SK-N-SH (cell line): ENCODE measurements at regions not wholly inside any gene's neighbourhood (a gene's known extent, or its start where the extent isn't known, plus 50 kb on each side); places are given as distances from the start of the nearest gene placed in this dataset.

Source experiments
- CTCF ChIA-PET: fragments of 300-600, 350-600 bp; formaldehyde crosslinking; extraction: SDS; loops from one replicate; lab custom pipeline; 2021; lab: Yijun Ruan, JAX
- POLR2A ChIA-PET: fragments of 350-600 bp; sonication (Branson Sonifier 250); formaldehyde crosslinking; extraction: SDS; loops from one replicate; lab custom pipeline; 2020; ENCODE audit warnings: antibody characterized with exemption, inconsistent platforms; lab: Yijun Ruan, JAX
- DNase-seq: peaks from one replicate; pipeline ENCODE4 v3.0.0; 2012
- H2AFZ ChIP-seq: fragments of 200-600 bp; sonication (generic); 2 replicates; pipeline ENCODE4 v1.8.1; 2016; ENCODE audit warnings: antibody characterized with exemption, mild to moderate bottlenecking, low read depth
- H3F3A ChIP-seq: fragments of 200-600 bp; sonication (generic); replicated peaks from 2 replicates; pipeline ENCODE3; 2016; ENCODE audit warnings: antibody characterized with exemption, mild to moderate bottlenecking; ENCODE audit not compliant: insufficient read depth
- H3K27ac ChIP-seq, 2 experiments: fragments of 200-500 bp in 1 of 2; fragments of 200-600 bp in 1 of 2; sonication (Bioruptor generic) in 1 of 2; sonication (generic), shearing (Covaris generic) in 1 of 2; 2 replicates each; pipeline versions ENCODE4 v1.5.1 to v1.6.1; 2014 to 2016; ENCODE audit warnings: low read depth in 2 of 2, inconsistent platforms in 1 of 2, low read length in 1 of 2, mild to moderate bottlenecking in 1 of 2, mixed read lengths in 1 of 2
- H3K27me3 ChIP-seq: fragments of 200-600 bp; sonication (generic), shearing (Covaris generic); 2 replicates; pipeline ENCODE4 v1.6.1; 2016; ENCODE audit warnings: mixed run types; ENCODE audit not compliant: insufficient read depth
- H3K36me3 ChIP-seq, 2 experiments: fragments of 200-500 bp in 1 of 2; fragments of 200-600 bp in 1 of 2; sonication (Bioruptor generic) in 1 of 2; sonication (generic) in 1 of 2; replicated peaks in 1 of 2; 2 replicates each; pipeline versions ENCODE3 to v1.5.1; 2014 to 2016; ENCODE audit warnings: low read length in 1 of 2, mild to moderate bottlenecking in 1 of 2; ENCODE audit not compliant: insufficient read depth in 2 of 2, control insufficient read depth in 1 of 2
- H3K4me1 ChIP-seq, 2 experiments: fragments of 200-500 bp in 1 of 2; fragments of 200-600 bp in 1 of 2; sonication (Bioruptor generic) in 1 of 2; sonication (generic), shearing (Covaris generic) in 1 of 2; 2 replicates each; pipeline versions ENCODE4 v1.5.1 to v1.6.1; 2014 to 2016; ENCODE audit warnings: low read depth in 1 of 2, low read length in 1 of 2, mixed run types in 1 of 2; ENCODE audit not compliant: insufficient read depth in 2 of 2, control insufficient read depth in 1 of 2
- H3K4me2 ChIP-seq: fragments of 200-600 bp; sonication (generic), shearing (Covaris generic); 2 replicates; pipeline ENCODE4 v1.6.1; 2017; ENCODE audit warnings: mixed run types
- H3K4me3 ChIP-seq, 2 experiments: fragments of 200-500 bp in 1 of 2; fragments of 200-600 bp in 1 of 2; sonication (Bioruptor generic) in 1 of 2; sonication (generic), shearing (Covaris generic) in 1 of 2; 2 replicates each; pipeline versions ENCODE4 v1.5.1 to v1.8.1; 2014 to 2016; ENCODE audit warnings: low read depth in 2 of 2, inconsistent platforms in 1 of 2, low read length in 1 of 2, mild to moderate bottlenecking in 1 of 2, mixed read lengths in 1 of 2, moderate library complexity in 1 of 2
- H3K79me2 ChIP-seq: fragments of 200-600 bp; sonication (generic); 2 replicates; pipeline ENCODE4 v1.8.1; 2017; ENCODE audit warnings: mild to moderate bottlenecking; ENCODE audit not compliant: insufficient read depth
- H3K9ac ChIP-seq: fragments of 200-600 bp; sonication (generic); 2 replicates; pipeline ENCODE4 v1.6.1; 2017; ENCODE audit warnings: mixed run types
- H3K9me2 ChIP-seq: fragments of 200-600 bp; sonication (generic); 2 replicates; pipeline ENCODE4 v1.6.1; 2017; ENCODE audit warnings: mixed run types
- H3K9me3 ChIP-seq: fragments of 200-600 bp; sonication (generic); 2 replicates; pipeline ENCODE4 v1.6.1; 2017; ENCODE audit warnings: mixed run types, mild to moderate bottlenecking, moderate library complexity
- H4K20me1 ChIP-seq: fragments of 200-600 bp; sonication (generic); 2 replicates; pipeline ENCODE4 v1.6.1; 2017; ENCODE audit warnings: mild to moderate bottlenecking, mixed run types; ENCODE audit not compliant: insufficient read depth
- ELF1 ChIP-seq: IDR thresholded peaks from 2 replicates; pipeline ENCODE4 v1.4.0; 2012
- EP300 ChIP-seq, 2 experiments: IDR thresholded peaks; 2 replicates each; pipeline versions ENCODE4 v1.4.0 to v1.6.1; 2012; ENCODE audit warnings: borderline replicate concordance in 1 of 2, low read depth in 1 of 2, low read length in 1 of 2
- EZH2phosphoT487 ChIP-seq: fragments of 200-600 bp; sonication (generic); IDR thresholded peaks from 2 replicates; pipeline ENCODE4 v1.6.1; 2017; ENCODE audit warnings: low read depth, mixed run types, mild to moderate bottlenecking, antibody characterized with exemption, moderate library complexity, borderline replicate concordance
- FOSL2 ChIP-seq: IDR thresholded peaks from 2 replicates; pipeline ENCODE4 v1.4.0; 2012; ENCODE audit warnings: low read depth, mild to moderate bottlenecking, moderate library complexity, borderline replicate concordance
- FOXJ3 ChIP-seq: sonication (generic); formaldehyde crosslinking; IDR thresholded peaks from 2 replicates; pipeline ENCODE4 v1.5.1; 2020; ENCODE audit warnings: mild to moderate bottlenecking, missing genetic modification reagents
- GABPA ChIP-seq: IDR thresholded peaks from 2 replicates; pipeline ENCODE4 v1.4.0; 2012; ENCODE audit warnings: low read depth, mild to moderate bottlenecking
- GATA2 ChIP-seq: sonication (generic); formaldehyde crosslinking; IDR thresholded peaks from 2 replicates; pipeline ENCODE4 v1.5.0; 2020; ENCODE audit warnings: mild to moderate bottlenecking, missing genetic modification reagents
- JUND ChIP-seq: IDR thresholded peaks from 2 replicates; pipeline ENCODE4 v1.4.0; 2012
- MEF2A ChIP-seq: IDR thresholded peaks from 2 replicates; pipeline ENCODE4 v1.4.0; 2012; ENCODE audit warnings: low read depth, borderline replicate concordance
- NFIC ChIP-seq: IDR thresholded peaks from 2 replicates; pipeline ENCODE4 v1.4.0; 2012; ENCODE audit warnings: borderline replicate concordance
- POLR2AphosphoS5 ChIP-seq: IDR thresholded peaks from 2 replicates; pipeline ENCODE4 v1.6.1; 2012; ENCODE audit warnings: low read depth, low read length
- RAD21 ChIP-seq: IDR thresholded peaks from 2 replicates; pipeline ENCODE4 v1.6.1; 2012; ENCODE audit warnings: mild to moderate bottlenecking, low read length
- RFX5 ChIP-seq: IDR thresholded peaks from 2 replicates; pipeline ENCODE4 v1.6.1; 2012; ENCODE audit warnings: mild to moderate bottlenecking, improper control_type of control experiment, low read length
- SMC3 ChIP-seq: IDR thresholded peaks from 2 replicates; pipeline ENCODE4 v1.6.1; 2012; ENCODE audit warnings: low read depth, low read length, improper control_type of control experiment
- TCF12 ChIP-seq: IDR thresholded peaks from 2 replicates; pipeline ENCODE4 v1.4.0; 2012
- TEAD4 ChIP-seq: IDR thresholded peaks from 2 replicates; pipeline ENCODE4 v1.4.0; 2012; ENCODE audit warnings: mild to moderate bottlenecking, borderline replicate concordance; ENCODE audit not compliant: insufficient read depth
- YY1 ChIP-seq: IDR thresholded peaks from 2 replicates; pipeline ENCODE4 v1.4.0; 2012; ENCODE audit warnings: low read depth, mild to moderate bottlenecking
- WGBS: methylation state at CpG from one replicate; pipeline ENCODE4 v1.1.6; 2017; ENCODE audit warnings: low lambda C conversion rate; 5-methylcytosine and 5-hydroxymethylcytosine counted together
- TF ChIP-seq, protein P1 (sequence below): IDR thresholded peaks from 2 replicates; pipeline ENCODE4 v1.6.1; 2012; ENCODE audit warnings: mild to moderate bottlenecking, low read depth, low read length, moderate library complexity
- TF ChIP-seq, protein P2 (sequence below): IDR thresholded peaks from 2 replicates; pipeline ENCODE4 v1.4.0; 2012; ENCODE audit warnings: low read depth, borderline replicate concordance

DNA sequence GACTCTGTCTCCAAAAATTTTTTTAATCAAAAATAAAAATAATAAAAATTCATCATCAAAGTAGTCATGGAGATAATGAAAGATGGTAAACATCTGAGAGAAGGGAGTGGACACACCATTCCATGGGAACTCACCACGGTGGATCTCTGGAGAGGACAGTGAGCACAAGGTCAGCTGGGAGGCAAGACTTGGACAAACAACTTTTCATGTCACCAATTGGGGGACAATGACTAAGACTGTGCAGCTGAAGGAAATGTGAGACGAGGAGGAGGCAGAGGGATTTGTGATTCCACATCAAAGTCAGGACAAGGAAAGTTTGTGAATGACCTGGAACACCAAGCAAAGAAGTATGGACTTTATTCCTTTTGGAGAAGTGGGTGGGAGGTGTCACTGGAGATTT, 121.0 kb upstream of the SH3BP4 start:
- H3F3A ChIP-seq, result no peaks in the 10 kb centered on the region
- TF ChIP-seq, protein P1, sequence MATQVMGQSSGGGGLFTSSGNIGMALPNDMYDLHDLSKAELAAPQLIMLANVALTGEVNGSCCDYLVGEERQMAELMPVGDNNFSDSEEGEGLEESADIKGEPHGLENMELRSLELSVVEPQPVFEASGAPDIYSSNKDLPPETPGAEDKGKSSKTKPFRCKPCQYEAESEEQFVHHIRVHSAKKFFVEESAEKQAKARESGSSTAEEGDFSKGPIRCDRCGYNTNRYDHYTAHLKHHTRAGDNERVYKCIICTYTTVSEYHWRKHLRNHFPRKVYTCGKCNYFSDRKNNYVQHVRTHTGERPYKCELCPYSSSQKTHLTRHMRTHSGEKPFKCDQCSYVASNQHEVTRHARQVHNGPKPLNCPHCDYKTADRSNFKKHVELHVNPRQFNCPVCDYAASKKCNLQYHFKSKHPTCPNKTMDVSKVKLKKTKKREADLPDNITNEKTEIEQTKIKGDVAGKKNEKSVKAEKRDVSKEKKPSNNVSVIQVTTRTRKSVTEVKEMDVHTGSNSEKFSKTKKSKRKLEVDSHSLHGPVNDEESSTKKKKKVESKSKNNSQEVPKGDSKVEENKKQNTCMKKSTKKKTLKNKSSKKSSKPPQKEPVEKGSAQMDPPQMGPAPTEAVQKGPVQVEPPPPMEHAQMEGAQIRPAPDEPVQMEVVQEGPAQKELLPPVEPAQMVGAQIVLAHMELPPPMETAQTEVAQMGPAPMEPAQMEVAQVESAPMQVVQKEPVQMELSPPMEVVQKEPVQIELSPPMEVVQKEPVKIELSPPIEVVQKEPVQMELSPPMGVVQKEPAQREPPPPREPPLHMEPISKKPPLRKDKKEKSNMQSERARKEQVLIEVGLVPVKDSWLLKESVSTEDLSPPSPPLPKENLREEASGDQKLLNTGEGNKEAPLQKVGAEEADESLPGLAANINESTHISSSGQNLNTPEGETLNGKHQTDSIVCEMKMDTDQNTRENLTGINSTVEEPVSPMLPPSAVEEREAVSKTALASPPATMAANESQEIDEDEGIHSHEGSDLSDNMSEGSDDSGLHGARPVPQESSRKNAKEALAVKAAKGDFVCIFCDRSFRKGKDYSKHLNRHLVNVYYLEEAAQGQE, result no peak
- TF ChIP-seq GATA2 (CRISPR knock-in tag) (no peak), EZH2phosphoT487 (no peak), EP300 (IDR thresholded peaks at IDR 0.05; ENCODE audit: borderline replicate concordance in 1 of 2, low read depth in 1 of 2, low read length in 1 of 2) (no peak)
- TF ChIP-seq, all 33 proteins: peak for 0
- no peaks in the 10 kb centered on the region for H3K9me2 ChIP-seq
- no peaks in the 10 kb centered on the region for H3K27me3 ChIP-seq
- no peaks in the 10 kb centered on the region for H3K36me3 ChIP-seq
- no peak for DNase-seq
- no peak overlapping the region for H3K27ac ChIP-seq
- no peak overlapping the region for H3K9ac ChIP-seq
- H3K4me3 ChIP-seq, result no peak overlapping the region
- no peaks in the 10 kb centered on the region for H3K79me2 ChIP-seq
- 81% methylated on average over 2 of the region's 2 CpGs for WGBS
- no peak overlapping the region for H2AFZ ChIP-seq
- H3K4me2 ChIP-seq, result no peak overlapping the region
- CTCF ChIA-PET, result interaction anchor here (1.5 kb wide), 1 partner anchor 18 kb away, joined by 3 read pairs; no protein-coding TSS in a partner anchor
- POLR2A ChIA-PET, result no interaction called here
- no peaks in the 10 kb centered on the region for H3K9me3 ChIP-seq
- peaks cover 0 to 9% of the 10 kb centered on the region in 2 experiments; a peak in 1 of 4 replicates for H3K4me1 ChIP-seq
- no peaks in the 10 kb centered on the region for H4K20me1 ChIP-seq

DNA sequence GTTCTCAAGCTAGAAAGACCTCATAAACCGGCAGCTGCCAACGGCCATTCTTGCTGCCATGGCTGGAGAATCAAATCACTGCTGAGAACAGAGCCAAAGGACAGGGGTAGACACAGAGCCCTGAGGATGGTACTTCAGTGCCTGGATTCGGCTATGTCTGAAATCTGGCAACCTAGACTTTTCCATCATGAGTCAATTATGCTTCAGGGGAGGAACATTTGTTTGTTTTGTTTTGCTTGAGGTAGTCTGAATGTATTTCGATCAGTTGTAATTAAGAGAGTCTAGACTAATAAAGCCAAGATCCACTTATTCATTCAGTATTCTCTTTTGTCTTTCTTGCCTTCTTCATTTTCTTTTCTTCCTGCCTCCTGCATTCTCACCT, 122.8 kb upstream of the SH3BP4 start:
- Histone ChIP-seq H3K79me2 (no peaks in the 10 kb centered on the region), H3K27ac (no peak overlapping the region), H3K36me3 (no peaks in the 10 kb centered on the region), H2AFZ (no peak overlapping the region), H3K4me2 (no peak overlapping the region), H3K4me1 (peaks cover 2 to 3% of the 10 kb centered on the region in 2 experiments; a peak in 1 of 4 replicates), H3K9ac (no peak overlapping the region), H3K9me2 (no peaks in the 10 kb centered on the region), H4K20me1 (no peaks in the 10 kb centered on the region), H3K4me3 (no peak overlapping the region), H3F3A (peaks cover 8% of the 10 kb centered on the region), H3K9me3 (no peaks in the 10 kb centered on the region), H3K27me3 (no peaks in the 10 kb centered on the region)
- TF ChIP-seq RFX5 (no peak), ELF1 (no peak), POLR2AphosphoS5 (no peak), SMC3 (no peak), TEAD4 (no peak), EP300 (IDR thresholded peaks at IDR 0.05; ENCODE audit: borderline replicate concordance in 1 of 2, low read depth in 1 of 2, low read length in 1 of 2) (no peak), MEF2A (no peak), GABPA (no peak), RAD21 (no peak), FOXJ3 (CRISPR knock-in tag) (no peak), FOSL2 (no peak), NFIC (no peak), JUND (no peak), TCF12 (no peak), YY1 (no peak)
- TF ChIP-seq, protein P2, sequence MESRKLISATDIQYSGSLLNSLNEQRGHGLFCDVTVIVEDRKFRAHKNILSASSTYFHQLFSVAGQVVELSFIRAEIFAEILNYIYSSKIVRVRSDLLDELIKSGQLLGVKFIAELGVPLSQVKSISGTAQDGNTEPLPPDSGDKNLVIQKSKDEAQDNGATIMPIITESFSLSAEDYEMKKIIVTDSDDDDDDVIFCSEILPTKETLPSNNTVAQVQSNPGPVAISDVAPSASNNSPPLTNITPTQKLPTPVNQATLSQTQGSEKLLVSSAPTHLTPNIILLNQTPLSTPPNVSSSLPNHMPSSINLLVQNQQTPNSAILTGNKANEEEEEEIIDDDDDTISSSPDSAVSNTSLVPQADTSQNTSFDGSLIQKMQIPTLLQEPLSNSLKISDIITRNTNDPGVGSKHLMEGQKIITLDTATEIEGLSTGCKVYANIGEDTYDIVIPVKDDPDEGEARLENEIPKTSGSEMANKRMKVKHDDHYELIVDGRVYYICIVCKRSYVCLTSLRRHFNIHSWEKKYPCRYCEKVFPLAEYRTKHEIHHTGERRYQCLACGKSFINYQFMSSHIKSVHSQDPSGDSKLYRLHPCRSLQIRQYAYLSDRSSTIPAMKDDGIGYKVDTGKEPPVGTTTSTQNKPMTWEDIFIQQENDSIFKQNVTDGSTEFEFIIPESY, result no peak
- TF ChIP-seq, protein P1, result no peak
- ChIA-PET CTCF (no interaction called here), POLR2A (interaction anchor here (0.6 kb wide), 1 partner anchor 17 kb away, joined by 3 read pairs; no protein-coding TSS in a partner anchor)
- WGBS, result 96% methylated on average over 2 of the region's 4 CpGs
- DNase-seq, result no peak
